HL-60 (cell line): ENCODE measurements at regions not wholly inside any gene's neighbourhood (a gene's known extent, or its start where the extent isn't known, plus 50 kb on each side); places are given as distances from the start of the nearest gene placed in this dataset.

Experiments used
- DNase-seq, 2 experiments: peaks; one replicate each; pipeline ENCODE4 v3.0.0-alpha.2; 2010 to 2020; ENCODE audit warnings: low read depth in 1 of 2, low spot score in 1 of 2
- H3K27ac ChIP-seq: fragments of 250-450 bp; sonication (Bioruptor Pico); replicated peaks from 2 replicates; pipeline ENCODE4 v1.5.1; 2020; ENCODE audit warnings: mild to moderate bottlenecking, moderate library complexity
- H3K27me3 ChIP-seq: fragments of 250-450 bp; sonication (Bioruptor Pico); 2 replicates; pipeline ENCODE4 v1.5.1; 2021; ENCODE audit warnings: mild to moderate bottlenecking, moderate library complexity; ENCODE audit not compliant: insufficient read depth, poor library complexity, severe bottlenecking
- H3K4me3 ChIP-seq: replicated peaks from 2 replicates; pipeline ENCODE4 v1.5.1; 2011; ENCODE audit warnings: mild to moderate bottlenecking, control low read depth, low read length; ENCODE audit not compliant: insufficient read depth
- GABPA ChIP-seq: IDR thresholded peaks from 2 replicates; pipeline ENCODE4 v1.6.1; 2012; ENCODE audit warnings: low read depth
- POLR2AphosphoS5 ChIP-seq: IDR thresholded peaks from 2 replicates; pipeline ENCODE4 v1.6.1; 2012; ENCODE audit warnings: low read depth
- SPI1 ChIP-seq: IDR thresholded peaks from 2 replicates; pipeline ENCODE4 v1.6.1; 2012; ENCODE audit warnings: low read depth, mild to moderate bottlenecking, borderline replicate concordance
- TF ChIP-seq, protein P1 (sequence below): IDR thresholded peaks from one replicate; pipeline ENCODE4 v1.5.1; 2011; ENCODE audit warnings: low read length, control low read depth, inconsistent platforms; ENCODE audit not compliant: insufficient read depth
- TF ChIP-seq, protein P2 (sequence below): IDR thresholded peaks from 2 replicates; pipeline ENCODE4 v1.6.1; 2012; ENCODE audit warnings: low read depth; ENCODE audit not compliant: insufficient replicate concordance

DNA sequence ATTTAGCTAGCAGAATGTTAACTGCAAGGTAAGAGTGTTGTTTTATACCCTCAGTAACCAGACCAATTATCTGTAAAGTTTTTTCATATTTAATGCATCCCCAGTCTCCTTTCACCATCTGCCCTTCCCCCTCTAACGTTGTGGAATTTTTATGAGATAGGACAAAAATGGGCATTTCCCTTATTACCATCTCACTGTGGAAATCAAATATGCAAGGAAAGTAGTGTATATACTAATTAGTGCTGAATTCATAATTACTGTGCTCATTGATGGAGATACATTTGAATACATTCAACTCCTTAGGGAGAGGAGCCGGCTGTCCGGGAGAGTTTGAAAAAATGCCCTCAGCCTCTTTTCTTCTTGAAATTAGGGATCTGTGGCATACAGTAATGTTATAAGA lies 423.4 kb upstream of the MGMT start:
- no peak for DNase-seq
- Histone ChIP-seq H3K27me3 (peaks cover 6% of the 10 kb centered on the region), H3K4me3 (no peak overlapping the region), H3K27ac (no peak overlapping the region)
- no peak for TF ChIP-seq SPI1
- no peak for TF ChIP-seq GABPA
- TF ChIP-seq, protein P1, sequence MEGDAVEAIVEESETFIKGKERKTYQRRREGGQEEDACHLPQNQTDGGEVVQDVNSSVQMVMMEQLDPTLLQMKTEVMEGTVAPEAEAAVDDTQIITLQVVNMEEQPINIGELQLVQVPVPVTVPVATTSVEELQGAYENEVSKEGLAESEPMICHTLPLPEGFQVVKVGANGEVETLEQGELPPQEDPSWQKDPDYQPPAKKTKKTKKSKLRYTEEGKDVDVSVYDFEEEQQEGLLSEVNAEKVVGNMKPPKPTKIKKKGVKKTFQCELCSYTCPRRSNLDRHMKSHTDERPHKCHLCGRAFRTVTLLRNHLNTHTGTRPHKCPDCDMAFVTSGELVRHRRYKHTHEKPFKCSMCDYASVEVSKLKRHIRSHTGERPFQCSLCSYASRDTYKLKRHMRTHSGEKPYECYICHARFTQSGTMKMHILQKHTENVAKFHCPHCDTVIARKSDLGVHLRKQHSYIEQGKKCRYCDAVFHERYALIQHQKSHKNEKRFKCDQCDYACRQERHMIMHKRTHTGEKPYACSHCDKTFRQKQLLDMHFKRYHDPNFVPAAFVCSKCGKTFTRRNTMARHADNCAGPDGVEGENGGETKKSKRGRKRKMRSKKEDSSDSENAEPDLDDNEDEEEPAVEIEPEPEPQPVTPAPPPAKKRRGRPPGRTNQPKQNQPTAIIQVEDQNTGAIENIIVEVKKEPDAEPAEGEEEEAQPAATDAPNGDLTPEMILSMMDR: no peak
- TF ChIP-seq POLR2AphosphoS5: no peak
- TF ChIP-seq, protein P2, sequence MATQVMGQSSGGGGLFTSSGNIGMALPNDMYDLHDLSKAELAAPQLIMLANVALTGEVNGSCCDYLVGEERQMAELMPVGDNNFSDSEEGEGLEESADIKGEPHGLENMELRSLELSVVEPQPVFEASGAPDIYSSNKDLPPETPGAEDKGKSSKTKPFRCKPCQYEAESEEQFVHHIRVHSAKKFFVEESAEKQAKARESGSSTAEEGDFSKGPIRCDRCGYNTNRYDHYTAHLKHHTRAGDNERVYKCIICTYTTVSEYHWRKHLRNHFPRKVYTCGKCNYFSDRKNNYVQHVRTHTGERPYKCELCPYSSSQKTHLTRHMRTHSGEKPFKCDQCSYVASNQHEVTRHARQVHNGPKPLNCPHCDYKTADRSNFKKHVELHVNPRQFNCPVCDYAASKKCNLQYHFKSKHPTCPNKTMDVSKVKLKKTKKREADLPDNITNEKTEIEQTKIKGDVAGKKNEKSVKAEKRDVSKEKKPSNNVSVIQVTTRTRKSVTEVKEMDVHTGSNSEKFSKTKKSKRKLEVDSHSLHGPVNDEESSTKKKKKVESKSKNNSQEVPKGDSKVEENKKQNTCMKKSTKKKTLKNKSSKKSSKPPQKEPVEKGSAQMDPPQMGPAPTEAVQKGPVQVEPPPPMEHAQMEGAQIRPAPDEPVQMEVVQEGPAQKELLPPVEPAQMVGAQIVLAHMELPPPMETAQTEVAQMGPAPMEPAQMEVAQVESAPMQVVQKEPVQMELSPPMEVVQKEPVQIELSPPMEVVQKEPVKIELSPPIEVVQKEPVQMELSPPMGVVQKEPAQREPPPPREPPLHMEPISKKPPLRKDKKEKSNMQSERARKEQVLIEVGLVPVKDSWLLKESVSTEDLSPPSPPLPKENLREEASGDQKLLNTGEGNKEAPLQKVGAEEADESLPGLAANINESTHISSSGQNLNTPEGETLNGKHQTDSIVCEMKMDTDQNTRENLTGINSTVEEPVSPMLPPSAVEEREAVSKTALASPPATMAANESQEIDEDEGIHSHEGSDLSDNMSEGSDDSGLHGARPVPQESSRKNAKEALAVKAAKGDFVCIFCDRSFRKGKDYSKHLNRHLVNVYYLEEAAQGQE: no peak

DNA sequence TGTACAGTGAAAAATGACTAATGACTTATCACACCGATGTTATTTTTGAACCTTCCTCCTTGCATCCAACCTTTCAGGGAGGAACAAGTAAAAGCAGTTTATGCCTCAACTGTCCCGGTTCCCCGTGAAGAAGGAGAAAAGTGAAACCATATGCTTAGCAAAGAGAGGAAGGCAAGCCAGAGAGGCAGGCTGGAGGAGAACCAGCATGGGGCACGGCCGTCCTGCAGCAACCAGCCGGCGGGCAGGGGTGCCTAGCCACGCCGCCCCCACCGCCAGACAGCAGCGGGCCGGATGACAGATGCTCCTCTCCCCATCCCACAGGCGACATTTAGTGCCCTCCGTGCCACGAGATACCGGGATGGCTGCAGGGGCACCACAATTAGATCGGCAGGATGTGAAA lies 421.4 kb upstream of the MGMT start:
- Histone ChIP-seq H3K27ac (no peak overlapping the region), H3K4me3 (no peak overlapping the region), H3K27me3 (peaks cover 6% of the 10 kb centered on the region)
- DNase-seq: no peak
- TF ChIP-seq POLR2AphosphoS5 (no peak), GABPA (no peak), SPI1 (no peak)
- TF ChIP-seq, protein P1: no peak
- TF ChIP-seq, protein P2: no peak

DNA sequence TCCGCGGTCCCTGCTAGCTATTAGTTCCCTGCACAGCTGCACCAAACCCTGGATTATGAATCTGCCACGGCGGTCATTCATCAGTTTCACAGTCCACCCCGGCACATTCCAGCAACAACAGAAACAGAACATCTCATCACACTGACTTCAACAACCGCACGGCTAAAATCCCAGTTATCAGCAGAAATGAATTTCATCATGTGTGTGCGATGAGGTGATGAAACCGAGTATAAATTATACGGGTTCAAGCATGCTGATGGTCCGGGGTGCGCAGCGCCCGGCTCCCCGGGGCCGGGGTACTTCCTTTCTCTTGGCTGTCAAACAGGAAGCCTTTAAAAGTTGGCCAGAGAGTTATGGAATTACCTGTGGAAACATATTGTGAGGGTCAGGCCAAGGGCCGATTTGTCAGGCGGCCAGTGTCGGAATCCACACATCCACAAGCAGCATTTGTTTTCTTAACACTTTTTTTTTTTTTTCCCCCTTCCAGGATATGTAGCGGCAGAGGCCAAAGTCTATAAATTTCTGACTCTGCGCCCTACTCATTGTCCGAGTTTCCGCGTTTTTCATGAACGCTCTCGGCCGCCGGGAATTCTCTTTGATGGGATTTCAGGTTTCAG lies 420.9 kb upstream of the MGMT start:
- TF ChIP-seq, protein P2: no peak
- TF ChIP-seq GABPA (no peak), SPI1 (no peak), POLR2AphosphoS5 (no peak)
- TF ChIP-seq, protein P1: no peak
- H3K4me3 ChIP-seq: no peak overlapping the region
- no peak for DNase-seq
- no peak overlapping the region for H3K27ac ChIP-seq
- H3K27me3 ChIP-seq: peaks cover 6% of the 10 kb centered on the region
